ENCODE measurements at regions not wholly inside any gene's neighbourhood (a gene's known extent, or its start where the extent isn't known, plus 50 kb on each side); places are given as distances from the start of the nearest gene placed in this dataset.
"Not testable (repeated sequence)": the region's sequence is repeated elsewhere in the genome, so short reads cannot be mapped to it uniquely, and the experiment has no call there.

- Mint-ChIP-seq H3K36me3 (peaks cover 0 to 11% (median 0%) of the 10 kb centered on the region in 3 donors), H3K27ac (peak overlapping the region in 1 of 10 donors; percentile 22)
- H3K4me1 Mint-ChIP-seq, ATAC-seq, DNase-seq, POLR2A ChIA-PET, H3K9me3 Mint-ChIP-seq, H3K27me3 Mint-ChIP-seq, H3K4me3 Mint-ChIP-seq: not testable (repeated sequence)
Observed at GRCh38 chr1:192911896-192912656, 103.2 kb downstream of the RGS2 start.

DNA sequence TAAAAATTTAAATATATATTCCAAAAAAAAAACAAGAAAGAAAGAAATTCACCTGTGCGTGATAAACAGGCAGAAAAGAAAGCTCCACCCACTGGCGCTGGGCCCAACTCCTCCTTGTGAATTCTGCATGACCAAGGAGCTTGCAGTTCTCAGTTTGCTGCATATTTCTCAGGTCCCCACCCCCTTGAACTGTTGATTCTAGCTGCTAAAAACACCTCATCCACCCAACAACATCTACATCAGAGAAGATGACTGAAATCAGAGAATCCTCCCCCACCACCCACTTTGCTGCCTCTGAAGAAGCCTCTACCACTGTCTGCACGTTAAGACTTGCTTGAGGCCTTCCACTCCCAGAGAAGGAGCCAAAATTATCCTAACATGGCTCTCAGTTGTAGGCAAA is 104.8 kb downstream of the RGS2 start:
- peaks cover 0 to 11% (median 0%) of the 10 kb centered on the region in 3 donors for H3K36me3 Mint-ChIP-seq
- H3K9me3 Mint-ChIP-seq = peaks cover 0 to 9% (median 3%) of the 10 kb centered on the region in 9 donors
- ATAC-seq = no peak
- peaks cover 0 to 3% (median 0%) of the 10 kb centered on the region in 5 donors for H3K27me3 Mint-ChIP-seq
- POLR2A ChIA-PET = no interaction called here
- no peaks in the 10 kb centered on the region for H3K4me1 Mint-ChIP-seq
- H3K27ac Mint-ChIP-seq = no peak overlapping the region
- no peak overlapping the region for H3K4me3 Mint-ChIP-seq
- DNase-seq = no peak

DNA sequence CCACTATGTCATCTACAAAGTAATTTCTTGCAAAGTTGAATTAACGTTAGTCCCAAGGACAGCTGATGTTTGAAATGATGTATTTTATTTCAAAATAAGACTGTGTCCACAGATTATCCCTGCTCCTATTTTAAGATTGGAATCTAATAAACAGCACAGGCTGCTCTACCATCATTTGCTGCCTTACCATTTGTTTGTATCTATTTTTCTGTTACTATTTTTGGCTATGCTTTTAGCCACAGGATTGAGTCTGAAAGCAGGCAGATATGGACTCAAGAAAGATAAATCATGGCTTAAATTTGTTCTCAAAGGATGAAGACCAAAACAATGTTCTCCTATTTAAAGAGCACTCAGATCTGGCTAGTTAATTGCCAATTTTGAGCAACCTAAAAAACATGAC is 105.3 kb downstream of the RGS2 start:
- POLR2A ChIA-PET = no interaction called here
- Mint-ChIP-seq H3K4me1 (no peaks in the 10 kb centered on the region), H3K27me3 (peaks cover 0 to 3% (median 0%) of the 10 kb centered on the region in 5 donors), H3K9me3 (peaks cover 0 to 9% (median 3%) of the 10 kb centered on the region in 9 donors), H3K27ac (no peak overlapping the region), H3K36me3 (peaks cover 0 to 11% (median 0%) of the 10 kb centered on the region in 3 donors), H3K4me3 (no peak overlapping the region)
- DNase-seq (no peak), ATAC-seq (no peak)

GRCh38 chr1:192914696-192915095 is 105.9 kb downstream of the RGS2 start:
- Mint-ChIP-seq H3K9me3 (peaks cover 0 to 9% (median 3%) of the 10 kb centered on the region in 9 donors), H3K4me3 (no peak overlapping the region), H3K4me1 (no peaks in the 10 kb centered on the region), H3K27me3 (peaks cover 0 to 3% (median 0%) of the 10 kb centered on the region in 5 donors), H3K36me3 (peaks cover 0 to 6% (median 0%) of the 10 kb centered on the region in 3 donors), H3K27ac (peak overlapping the region in 1 of 10 donors; percentile 6)
- POLR2A ChIA-PET = no interaction called here
- ATAC-seq (no peak), DNase-seq (no peak)

DNA sequence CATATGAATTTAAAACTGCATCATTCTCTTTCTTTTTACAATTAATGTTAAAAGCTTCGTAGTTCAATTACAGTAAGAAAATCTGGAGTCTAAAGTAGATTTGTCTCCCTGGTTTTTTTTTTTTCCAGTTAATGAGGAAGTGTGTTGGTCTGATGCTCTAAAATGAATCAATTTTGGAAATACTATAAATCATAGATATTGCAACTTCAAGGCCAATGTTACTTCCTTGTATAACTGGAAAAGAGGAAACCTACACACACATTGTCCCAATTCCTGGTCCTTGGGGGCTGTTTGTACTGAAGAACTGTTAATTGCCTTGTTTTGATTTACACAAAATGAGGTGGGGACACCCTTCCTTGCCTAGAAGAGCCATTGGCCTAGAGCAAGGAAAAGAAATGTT is 107.2 kb downstream of the RGS2 start:
- Mint-ChIP-seq H3K36me3 (no peaks in the 10 kb centered on the region), H3K4me3 (no peak overlapping the region), H3K9me3 (peaks cover 0 to 9% (median 0%) of the 10 kb centered on the region in 9 donors), H3K27ac (no peak overlapping the region), H3K27me3 (peaks cover 0 to 3% (median 0%) of the 10 kb centered on the region in 5 donors), H3K4me1 (no peaks in the 10 kb centered on the region)
- ATAC-seq (no peak), DNase-seq (no peak)
- POLR2A ChIA-PET = interaction anchor here (0.7 kb wide), 1 partner anchor 207 kb away, joined by 4 read pairs; no protein-coding TSS in a partner anchor

DNA sequence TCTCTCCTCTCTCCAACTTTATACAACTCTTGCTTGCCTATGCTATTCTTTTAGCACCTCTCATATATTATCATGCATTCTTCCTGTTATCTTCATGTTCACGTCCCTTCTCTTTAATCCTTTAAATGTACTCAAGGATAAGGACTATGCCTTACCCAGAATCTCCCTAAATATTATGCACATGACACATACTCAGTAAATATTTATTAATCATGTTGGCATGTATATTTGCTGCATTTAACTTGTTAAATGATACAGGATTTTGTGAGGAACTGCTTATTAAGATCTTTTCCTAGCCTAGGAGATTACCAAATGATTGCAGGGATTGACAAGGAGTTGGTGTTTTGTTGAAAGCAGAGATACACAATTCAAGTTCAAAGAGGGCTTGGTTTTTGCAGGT is 109.4 kb downstream of the RGS2 start:
- Mint-ChIP-seq H3K36me3 (no peaks in the 10 kb centered on the region), H3K4me3 (no peak overlapping the region), H3K27me3 (no peaks in the 10 kb centered on the region), H3K9me3 (no peaks in the 10 kb centered on the region), H3K27ac (no peak overlapping the region), H3K4me1 (no peaks in the 10 kb centered on the region)
- DNase-seq = no peak
- POLR2A ChIA-PET = no interaction called here
- ATAC-seq = no peak

DNA sequence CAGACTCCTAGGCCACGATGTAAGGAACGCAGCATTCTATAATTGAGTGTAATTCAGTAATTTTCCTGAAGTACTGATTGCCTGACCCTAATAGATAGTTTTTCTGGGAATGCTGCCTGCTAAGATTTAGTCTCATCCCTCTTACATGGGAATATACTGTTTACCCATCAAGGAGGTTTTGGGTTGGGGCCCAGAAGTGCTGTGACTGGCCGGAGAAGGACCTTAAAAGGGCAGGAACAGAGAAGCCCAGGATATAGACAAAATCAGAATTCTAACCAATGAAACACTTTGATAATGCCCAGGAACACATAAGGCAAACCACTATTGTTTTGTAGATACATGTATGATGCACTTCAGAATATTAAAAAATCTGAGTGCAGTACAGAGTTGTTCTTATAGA is 111.6 kb downstream of the RGS2 start:
- Mint-ChIP-seq H3K9me3 (no peaks in the 10 kb centered on the region), H3K36me3 (no peaks in the 10 kb centered on the region), H3K27me3 (no peaks in the 10 kb centered on the region), H3K27ac (no peak overlapping the region), H3K4me1 (no peaks in the 10 kb centered on the region), H3K4me3 (no peak overlapping the region)
- ATAC-seq = no peak
- DNase-seq = no peak
- POLR2A ChIA-PET = no interaction called here

DNA sequence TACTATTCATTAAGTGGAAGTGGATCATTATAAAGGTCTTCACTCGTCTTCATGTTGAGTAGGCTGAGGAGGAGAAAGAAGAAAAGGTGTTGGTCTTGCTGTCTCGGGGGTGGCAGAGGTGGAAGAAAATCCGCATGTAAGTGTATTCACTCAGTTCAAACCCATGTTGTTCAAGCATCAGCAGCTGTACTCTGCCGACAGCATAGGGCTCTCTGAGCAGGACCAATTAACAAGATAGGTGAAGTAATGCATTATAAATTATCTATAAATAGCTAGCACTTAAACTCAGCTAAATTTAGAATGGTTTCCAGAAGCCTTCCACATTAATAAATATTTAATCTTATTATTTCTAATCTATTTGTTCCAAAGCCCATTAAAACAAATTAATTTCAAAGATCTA is 116.8 kb downstream of the RGS2 start:
- ATAC-seq (no peak), DNase-seq (no peak)
- Mint-ChIP-seq H3K9me3 (peaks cover 0 to 2% (median 0%) of the 10 kb centered on the region in 9 donors), H3K27ac (no peak overlapping the region), H3K27me3 (no peaks in the 10 kb centered on the region), H3K36me3 (peaks cover 0 to 4% (median 0%) of the 10 kb centered on the region in 3 donors), H3K4me1 (no peaks in the 10 kb centered on the region), H3K4me3 (no peak overlapping the region)
- POLR2A ChIA-PET = no interaction called here

DNA sequence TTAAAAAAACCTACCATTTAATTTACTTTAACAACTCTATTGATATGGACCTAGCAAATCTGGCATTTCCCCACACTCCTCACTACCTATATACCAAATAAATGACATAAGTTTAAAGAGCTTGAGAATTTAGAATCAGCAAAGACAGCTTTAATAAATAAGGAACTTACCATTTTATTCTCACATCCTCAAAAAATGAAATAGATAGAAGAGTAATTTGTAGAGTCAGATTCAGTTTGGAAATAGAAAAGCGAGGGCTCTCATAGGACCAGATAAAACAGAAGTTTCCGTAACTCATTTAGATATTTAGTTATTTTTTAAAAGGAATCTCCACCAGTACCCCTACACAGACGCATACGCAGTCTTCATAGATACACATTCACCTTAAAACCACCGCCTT is 117.9 kb downstream of the RGS2 start:
- POLR2A ChIA-PET = no interaction called here
- Mint-ChIP-seq H3K9me3 (peaks cover 0 to 2% (median 0%) of the 10 kb centered on the region in 9 donors), H3K4me3 (no peak overlapping the region), H3K36me3 (peaks cover 0 to 4% (median 0%) of the 10 kb centered on the region in 3 donors), H3K4me1 (no peaks in the 10 kb centered on the region), H3K27ac (no peak overlapping the region), H3K27me3 (no peaks in the 10 kb centered on the region)
- DNase-seq (no peak), ATAC-seq (no peak)

GRCh38 chr1:192927496-192927895 is 118.7 kb downstream of the RGS2 start:
- no peak for ATAC-seq
- H3K4me1 Mint-ChIP-seq = no peaks in the 10 kb centered on the region
- DNase-seq = no peak
- no peak overlapping the region for H3K27ac Mint-ChIP-seq
- POLR2A ChIA-PET = no interaction called here
- H3K4me3 Mint-ChIP-seq = no peak overlapping the region
- H3K9me3 Mint-ChIP-seq = peaks cover 0 to 2% (median 0%) of the 10 kb centered on the region in 9 donors
- H3K27me3 Mint-ChIP-seq = no peaks in the 10 kb centered on the region
- H3K36me3 Mint-ChIP-seq = peaks cover 0 to 4% (median 3%) of the 10 kb centered on the region in 3 donors

DNA sequence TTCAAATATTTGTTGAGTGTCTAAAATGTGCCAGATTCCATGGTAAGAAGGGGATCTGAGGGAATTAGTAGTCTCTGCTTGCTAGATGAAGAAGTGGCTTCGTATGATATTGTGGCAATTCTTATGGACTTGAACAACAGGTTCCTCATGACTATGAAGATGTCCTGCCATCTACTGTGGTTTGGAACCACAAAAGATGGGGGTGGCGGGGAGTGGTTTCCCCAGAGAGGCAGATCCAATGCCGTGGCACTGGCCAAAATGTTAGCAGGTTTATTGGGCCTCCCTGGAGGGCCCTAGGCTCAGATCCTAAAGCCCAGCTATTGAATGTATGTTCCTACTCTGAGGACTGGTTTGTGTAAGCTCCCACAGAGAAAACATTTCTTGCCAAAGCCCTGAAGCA is 120.8 kb downstream of the RGS2 start:
- POLR2A ChIA-PET = no interaction called here
- H3K27me3 Mint-ChIP-seq = no peaks in the 10 kb centered on the region
- no peak overlapping the region for H3K4me3 Mint-ChIP-seq
- no peak overlapping the region for H3K27ac Mint-ChIP-seq
- no peaks in the 10 kb centered on the region for H3K4me1 Mint-ChIP-seq
- DNase-seq (no peak), ATAC-seq (no peak)
- H3K9me3 Mint-ChIP-seq = peaks cover 0 to 2% (median 0%) of the 10 kb centered on the region in 9 donors
- H3K36me3 Mint-ChIP-seq = peaks cover 0 to 4% (median 3%) of the 10 kb centered on the region in 3 donors

GRCh38 chr1:192933744-192934143 is 124.9 kb downstream of the RGS2 start:
- peaks cover 0 to 4% (median 0%) of the 10 kb centered on the region in 3 donors for H3K36me3 Mint-ChIP-seq
- DNase-seq (no peak), ATAC-seq (no peak)
- H3K4me3 Mint-ChIP-seq = no peak overlapping the region
- H3K27me3 Mint-ChIP-seq = no peaks in the 10 kb centered on the region
- no peak overlapping the region for H3K27ac Mint-ChIP-seq
- POLR2A ChIA-PET = no interaction called here
- H3K4me1 Mint-ChIP-seq = peaks cover 0 to 21% (median 0%) of the 10 kb centered on the region in 4 donors
- H3K9me3 Mint-ChIP-seq = no peaks in the 10 kb centered on the region

- Mint-ChIP-seq H3K4me3 (peak overlapping the region in 1 of 10 donors; percentile 7), H3K36me3 (peaks cover 0 to 4% (median 0%) of the 10 kb centered on the region in 3 donors), H3K4me1 (peaks cover 0 to 22% (median 0%) of the 10 kb centered on the region in 4 donors), H3K27me3 (no peaks in the 10 kb centered on the region), H3K9me3 (no peaks in the 10 kb centered on the region), H3K27ac (peak overlapping the region in 2 of 10 donors; percentile 55 to 71)
- ATAC-seq (peak in 1 of 2 donors; percentile 41), DNase-seq (no peak)
- POLR2A ChIA-PET = no interaction called here
Observed at GRCh38 chr1:192936313-192937018, 122.7 kb downstream of the UCHL5 start.
